WTC11 (cell line): ENCODE measurements at regions not wholly inside any gene's neighbourhood (a gene's known extent, or its start where the extent isn't known, plus 50 kb on each side); places are given as distances from the start of the nearest gene placed in this dataset.
"Not testable (repeated sequence)": the region's sequence is repeated elsewhere in the genome, so short reads cannot be mapped to it uniquely, and the experiment has no call there.

Source experiments
- ATAC-seq: fragments of 200-7000 bp; cut with Tn5 transposase; 2 replicates; pipeline ENCODE4 v1.10.0; 2021; ENCODE audit warnings: mild to moderate bottlenecking, moderate library complexity
- CTCF ChIA-PET: fragments of 300-600 bp; sonication (Branson Sonifier 250); formaldehyde crosslinking; loops from one replicate; lab custom pipeline; 2021; ENCODE audit warnings: antibody characterized with exemption; lab: Charles Lee
- POLR2A ChIA-PET: fragments of 350-600 bp; sonication (Branson Sonifier 250); formaldehyde crosslinking; loops from one replicate; lab custom pipeline; 2021; ENCODE audit warnings: antibody characterized with exemption; lab: Charles Lee
- DNase-seq: peaks from one replicate; pipeline ENCODE4 v3.0.0; 2021; ENCODE audit warnings: low spot score
- H3K27ac Mint-ChIP-seq: 2 replicates; pipeline ENCODE4 v1.8.0; 2021; ENCODE audit warnings: mixed read lengths
- H3K27me3 Mint-ChIP-seq: 2 replicates; pipeline ENCODE4 v1.8.0; 2021; ENCODE audit warnings: low read depth, mild to moderate bottlenecking, moderate library complexity, mixed read lengths
- H3K36me3 Mint-ChIP-seq: 2 replicates; pipeline ENCODE4 v1.8.0; 2021; ENCODE audit warnings: mixed read lengths
- H3K4me1 Mint-ChIP-seq: 2 replicates; pipeline ENCODE4 v1.8.0; 2022; ENCODE audit warnings: mixed read lengths
- H3K4me3 Mint-ChIP-seq: 2 replicates; pipeline ENCODE4 v1.8.0; 2021; ENCODE audit warnings: mild to moderate bottlenecking, moderate library complexity, mixed read lengths
- H3K9me3 Mint-ChIP-seq: 2 replicates; pipeline ENCODE4 v1.8.0; 2021; ENCODE audit warnings: mixed read lengths
- CDX4 ChIP-seq: fragments of 250-450 bp; sonication (Bioruptor Pico); IDR thresholded peaks from 2 replicates; pipeline ENCODE4 v1.9.0; 2021; ENCODE audit warnings: moderate library complexity, mild to moderate bottlenecking, inconsistent platforms, borderline replicate concordance
- E2F5 ChIP-seq: sonication (generic); formaldehyde crosslinking; IDR thresholded peaks from 2 replicates; pipeline ENCODE4 v1.8.1; 2022; ENCODE audit warnings: mild to moderate bottlenecking, moderate library complexity, missing genetic modification reagents
- ETV6 ChIP-seq: sonication (generic); formaldehyde crosslinking; IDR thresholded peaks from 2 replicates; pipeline ENCODE4 v1.8.1; 2022; ENCODE audit warnings: mild to moderate bottlenecking, missing genetic modification reagents
- FOXJ3 ChIP-seq: sonication (generic); formaldehyde crosslinking; IDR thresholded peaks from 2 replicates; pipeline ENCODE4 v1.9.0; 2021; ENCODE audit warnings: missing genetic modification reagents, mild to moderate bottlenecking, borderline replicate concordance
- FOXK1 ChIP-seq: sonication (generic); formaldehyde crosslinking; IDR thresholded peaks from 2 replicates; pipeline ENCODE4 v1.8.0; 2022; ENCODE audit warnings: mild to moderate bottlenecking, moderate library complexity, missing genetic modification reagents
- HMGA2 ChIP-seq: fragments of 250-450 bp; sonication (Bioruptor Pico); IDR thresholded peaks from 2 replicates; pipeline ENCODE4 v1.4.0; 2021; ENCODE audit warnings: mild to moderate bottlenecking, moderate library complexity
- IRF2 ChIP-seq: sonication (generic); formaldehyde crosslinking; IDR thresholded peaks from 2 replicates; pipeline ENCODE4 v1.8.0; 2022; ENCODE audit warnings: low read depth, missing genetic modification reagents, borderline replicate concordance
- JUN ChIP-seq: sonication (generic); formaldehyde crosslinking; IDR thresholded peaks from 2 replicates; pipeline ENCODE4 v1.8.0; 2023; ENCODE audit warnings: mild to moderate bottlenecking, missing genetic modification reagents
- NFATC4 ChIP-seq: fragments of 250-450 bp; sonication (Bioruptor Pico); IDR thresholded peaks from 2 replicates; pipeline ENCODE4 v1.9.0; 2021; ENCODE audit warnings: mild to moderate bottlenecking
- NR3C1 ChIP-seq: sonication (generic); formaldehyde crosslinking; conservative IDR thresholded peaks from 2 replicates; pipeline ENCODE4 v1.8.1; 2023; ENCODE audit warnings: low read depth, mild to moderate bottlenecking, missing genetic modification reagents
- RELA ChIP-seq: sonication (generic); formaldehyde crosslinking; IDR thresholded peaks from 2 replicates; pipeline ENCODE4 v1.8.1; 2022; ENCODE audit warnings: missing genetic modification reagents, mild to moderate bottlenecking, borderline replicate concordance
- SMAD3 ChIP-seq: sonication (generic); formaldehyde crosslinking; IDR thresholded peaks from 2 replicates; pipeline ENCODE4 v1.8.0; 2022; ENCODE audit warnings: missing genetic modification reagents, mild to moderate bottlenecking, borderline replicate concordance
- SP1 ChIP-seq: sonication (generic); formaldehyde crosslinking; conservative IDR thresholded peaks from 2 replicates; pipeline ENCODE4 v1.8.1; 2022; ENCODE audit warnings: missing genetic modification reagents
- TEAD1 ChIP-seq: sonication (generic); formaldehyde crosslinking; IDR thresholded peaks from 2 replicates; pipeline ENCODE4 v1.8.0; 2022; ENCODE audit warnings: mild to moderate bottlenecking, missing genetic modification reagents
- ZBTB21 ChIP-seq: sonication (generic); formaldehyde crosslinking; IDR thresholded peaks from 2 replicates; pipeline ENCODE4 v1.8.1; 2023; ENCODE audit warnings: mild to moderate bottlenecking, missing genetic modification reagents, borderline replicate concordance
- ZBTB43 ChIP-seq: sonication (generic); formaldehyde crosslinking; IDR thresholded peaks from 2 replicates; pipeline ENCODE4 v1.8.1; 2023; ENCODE audit warnings: mild to moderate bottlenecking, missing genetic modification reagents
- ZNF263 ChIP-seq: sonication (generic); formaldehyde crosslinking; IDR thresholded peaks from 2 replicates; pipeline ENCODE4 v1.8.1; 2022; ENCODE audit warnings: low read depth, mild to moderate bottlenecking, moderate library complexity, missing genetic modification reagents
- ZNF317 ChIP-seq: sonication (generic); formaldehyde crosslinking; IDR thresholded peaks from 2 replicates; pipeline ENCODE4 v1.8.1; 2023; ENCODE audit warnings: low read depth, mild to moderate bottlenecking, moderate library complexity, missing genetic modification reagents, borderline replicate concordance
- ZNF396 ChIP-seq: fragments of 250-450 bp; sonication (Bioruptor Pico); IDR thresholded peaks from 2 replicates; pipeline ENCODE4 v1.8.0; 2021; ENCODE audit warnings: mild to moderate bottlenecking, moderate library complexity, borderline replicate concordance
- TF ChIP-seq, protein P1 (sequence below): sonication (generic); formaldehyde crosslinking; IDR thresholded peaks from 2 replicates; pipeline ENCODE4 v1.8.0; 2022; ENCODE audit warnings: mild to moderate bottlenecking, missing genetic modification reagents
- TF ChIP-seq, protein P2 (sequence below): sonication (generic); formaldehyde crosslinking; IDR thresholded peaks from 2 replicates; pipeline ENCODE4 v1.8.0; 2022; ENCODE audit warnings: mild to moderate bottlenecking, missing genetic modification reagents
- TF ChIP-seq, protein P3 (sequence below): fragments of 250-450 bp; sonication (Bioruptor Pico); conservative IDR thresholded peaks from 2 replicates; pipeline ENCODE4 v1.9.0; 2021; ENCODE audit warnings: mild to moderate bottlenecking

DNA sequence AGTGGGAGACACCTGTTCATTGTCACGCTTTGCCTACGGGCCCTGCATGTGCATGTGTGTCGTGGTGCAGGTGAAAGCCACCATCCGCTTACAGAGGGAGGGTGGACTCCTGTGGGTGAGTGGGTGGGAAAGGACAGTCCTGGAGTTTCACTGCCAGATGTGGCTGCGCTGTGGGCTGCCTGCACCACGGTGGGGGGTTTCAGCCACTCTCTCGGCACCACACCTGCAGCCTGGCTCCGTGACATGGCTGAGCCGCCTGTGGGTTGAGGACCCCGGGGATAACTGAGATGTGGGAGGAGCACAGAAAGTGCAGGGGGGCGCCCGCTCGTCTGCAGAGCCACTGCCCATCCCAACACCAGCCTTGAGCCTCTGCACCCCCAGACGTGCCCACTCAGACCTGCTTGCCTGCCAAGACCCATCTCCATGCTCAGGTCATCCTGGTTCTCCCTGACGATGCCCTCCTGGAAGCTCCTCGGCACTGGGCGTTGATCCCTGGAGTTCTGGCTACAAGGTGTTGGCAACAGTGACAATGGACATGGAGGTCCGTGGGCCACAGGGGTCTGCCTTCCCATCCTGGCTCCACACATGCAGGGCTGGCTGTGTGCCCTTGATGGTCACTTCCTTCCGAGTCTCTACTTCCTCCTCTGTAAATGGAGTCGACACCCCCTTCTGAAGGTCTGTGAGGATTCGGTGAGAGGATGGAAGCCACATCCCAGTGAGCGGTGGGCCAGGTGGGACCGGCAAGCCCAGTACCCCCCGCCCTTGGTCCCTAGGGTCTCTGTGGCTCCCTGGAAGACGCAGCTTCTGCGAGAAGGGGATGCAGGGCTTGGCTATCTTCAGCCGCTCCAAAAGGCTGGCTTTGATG, 1007.0 kb downstream of the BRD1 start:
- no peak for DNase-seq

DNA sequence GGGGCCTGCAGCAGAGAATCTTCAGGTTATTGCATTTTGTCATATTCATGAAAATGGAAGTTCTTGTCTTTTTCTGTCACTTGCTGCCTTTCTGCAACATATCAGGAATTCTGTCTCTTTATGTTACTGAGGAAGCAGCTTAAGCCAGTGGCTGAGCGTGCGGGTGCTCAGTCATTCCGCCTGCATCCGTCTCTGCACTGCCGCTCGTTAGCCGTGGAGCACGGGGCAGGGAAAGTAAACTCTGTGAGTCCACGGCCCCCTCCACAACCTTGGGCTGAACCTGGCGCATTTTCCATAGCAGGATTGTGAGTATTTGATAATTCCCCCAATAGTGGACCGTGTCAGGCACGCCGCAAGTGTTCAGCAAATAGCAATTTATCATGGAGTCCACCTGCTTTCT, 1007.7 kb downstream of the BRD1 start:
- TF ChIP-seq ZBTB21 = no peak
- no peak for TF ChIP-seq ZNF396
- TF ChIP-seq JUN (CRISPR knock-in tag) = no peak
- TF ChIP-seq RELA (CRISPR knock-in tag) = no peak
- TF ChIP-seq, protein P1, sequence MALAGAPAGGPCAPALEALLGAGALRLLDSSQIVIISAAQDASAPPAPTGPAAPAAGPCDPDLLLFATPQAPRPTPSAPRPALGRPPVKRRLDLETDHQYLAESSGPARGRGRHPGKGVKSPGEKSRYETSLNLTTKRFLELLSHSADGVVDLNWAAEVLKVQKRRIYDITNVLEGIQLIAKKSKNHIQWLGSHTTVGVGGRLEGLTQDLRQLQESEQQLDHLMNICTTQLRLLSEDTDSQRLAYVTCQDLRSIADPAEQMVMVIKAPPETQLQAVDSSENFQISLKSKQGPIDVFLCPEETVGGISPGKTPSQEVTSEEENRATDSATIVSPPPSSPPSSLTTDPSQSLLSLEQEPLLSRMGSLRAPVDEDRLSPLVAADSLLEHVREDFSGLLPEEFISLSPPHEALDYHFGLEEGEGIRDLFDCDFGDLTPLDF = no peak
- TF ChIP-seq ZNF263 (CRISPR knock-in tag) = no peak
- no peak for TF ChIP-seq CDX4
- TF ChIP-seq FOXK1 (CRISPR knock-in tag) = no peak
- TF ChIP-seq, protein P2, sequence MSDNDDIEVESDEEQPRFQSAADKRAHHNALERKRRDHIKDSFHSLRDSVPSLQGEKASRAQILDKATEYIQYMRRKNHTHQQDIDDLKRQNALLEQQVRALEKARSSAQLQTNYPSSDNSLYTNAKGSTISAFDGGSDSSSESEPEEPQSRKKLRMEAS (CRISPR knock-in tag) = no peak
- no peak for TF ChIP-seq SP1 (CRISPR knock-in tag)
- TF ChIP-seq, all 79 proteins: peak for 0
- no peak for ATAC-seq
- no peak for DNase-seq
- Mint-ChIP-seq H3K9me3 (peaks cover 3% of the 10 kb centered on the region), H3K4me3 (no peak overlapping the region), H3K27me3 (no peaks in the 10 kb centered on the region), H3K4me1 (no peaks in the 10 kb centered on the region), H3K36me3 (no peaks in the 10 kb centered on the region), H3K27ac (no peak overlapping the region)
- POLR2A ChIA-PET = no interaction called here
- CTCF ChIA-PET = no interaction called here

More for the DNA sequence above, 1007.0 kb downstream of the BRD1 start:
- Mint-ChIP-seq H3K36me3 (no peaks in the 10 kb centered on the region), H3K27me3 (no peaks in the 10 kb centered on the region), H3K27ac (no peak overlapping the region), H3K4me1 (no peaks in the 10 kb centered on the region), H3K9me3 (no peaks in the 10 kb centered on the region), H3K4me3 (no peak overlapping the region)
- ChIA-PET POLR2A (no interaction called here), CTCF (interaction anchor here (0.6 kb wide), 1 partner anchor 1328 kb away, joined by 3 read pairs; no protein-coding TSS in a partner anchor)
- ATAC-seq = no peak
- no peak for TF ChIP-seq FOXJ3 (CRISPR knock-in tag)
- TF ChIP-seq E2F5 = no peak

GRCh38 chr22:48819232-48819631, 1008.4 kb downstream of the BRD1 start:
- Mint-ChIP-seq H3K27me3 (no peaks in the 10 kb centered on the region), H3K9me3 (peaks cover 8% of the 10 kb centered on the region), H3K27ac (no peak overlapping the region), H3K4me1 (no peaks in the 10 kb centered on the region), H3K36me3 (no peaks in the 10 kb centered on the region), H3K4me3 (no peak overlapping the region)
- DNase-seq (no peak), ATAC-seq (no peak)
- no peak for TF ChIP-seq HMGA2 (CRISPR knock-in tag)
- no peak for TF ChIP-seq TEAD1 (CRISPR knock-in tag)
- no peak for TF ChIP-seq NFATC4 (CRISPR knock-in tag)
- no peak for TF ChIP-seq ZBTB43
- TF ChIP-seq, protein P3, sequence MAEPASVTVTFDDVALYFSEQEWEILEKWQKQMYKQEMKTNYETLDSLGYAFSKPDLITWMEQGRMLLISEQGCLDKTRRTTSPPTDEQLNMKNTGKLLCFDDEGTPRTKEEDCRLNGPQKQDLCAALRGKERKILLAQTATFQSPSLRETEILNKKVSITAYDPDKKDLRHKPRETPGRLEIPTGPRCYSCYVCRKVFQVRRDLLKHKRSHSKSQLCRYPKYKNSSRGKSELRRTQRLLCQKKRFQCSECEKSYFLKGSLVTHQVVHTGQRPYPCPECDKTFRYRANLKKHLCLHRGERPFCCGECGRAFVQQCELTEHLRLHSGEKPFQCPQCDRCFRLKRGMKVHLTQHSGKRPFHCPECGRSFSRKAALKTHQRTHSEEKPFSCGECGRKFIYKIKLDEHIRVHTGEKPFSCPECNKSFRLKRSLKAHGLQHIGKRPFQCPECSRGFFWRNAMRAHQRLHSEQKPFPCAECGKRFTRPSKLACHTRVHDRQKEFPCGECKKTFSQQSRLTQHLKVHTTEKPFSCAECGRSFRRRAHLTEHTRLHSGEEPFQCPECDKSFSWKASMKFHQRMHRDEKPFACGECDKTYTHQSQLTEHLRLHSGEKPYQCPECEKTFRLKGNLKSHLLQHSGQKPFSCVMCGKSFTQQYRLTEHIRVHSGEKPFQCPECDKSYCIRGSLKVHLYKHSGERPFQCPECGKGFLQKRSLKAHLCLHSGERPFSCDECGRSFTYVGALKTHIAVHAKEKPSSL (CRISPR knock-in tag) = no peak
- TF ChIP-seq ETV6 = no peak
- TF ChIP-seq NR3C1 (CRISPR knock-in tag) = no peak
- TF ChIP-seq SMAD3 (CRISPR knock-in tag) = no peak
- no peak for TF ChIP-seq IRF2
- no peak for TF ChIP-seq ZNF317 (CRISPR knock-in tag)
- ChIA-PET POLR2A (no interaction called here), CTCF (no interaction called here)

GRCh38 chr22:48817491-48817890, 1010.2 kb downstream of the BRD1 start:
- H3K27me3 Mint-ChIP-seq, DNase-seq, CTCF ChIA-PET, H3K4me3 Mint-ChIP-seq, POLR2A ChIA-PET, H3K4me1 Mint-ChIP-seq, H3K27ac Mint-ChIP-seq, ATAC-seq, H3K36me3 Mint-ChIP-seq: not testable (repeated sequence)
- H3K9me3 Mint-ChIP-seq = peaks cover 12% of the 10 kb centered on the region
